Uterus (tissue), 2 donors: ENCODE measurements at regions not wholly inside any gene's neighbourhood (a gene's known extent, or its start where the extent isn't known, plus 50 kb on each side); places are given as distances from the start of the nearest gene placed in this dataset.

Source experiments
- CTCF ChIP-seq, 4 experiments: fragments of 200-600 bp in 2 of 4; fragments of 450-650 bp in 2 of 4; sonication (generic) in 2 of 4; IDR thresholded peaks; one replicate each; pipeline ENCODE4 v1.5.1; 2016 to 2019; ENCODE audit warnings: antibody characterized with exemption in 4 of 4, mild to moderate bottlenecking in 2 of 4, moderate library complexity in 1 of 4
- POLR2A ChIP-seq, 2 donors: fragments of 450-650 bp; IDR thresholded peaks; one replicate each; pipeline ENCODE4 v1.6.1; 2016; ENCODE audit warnings: antibody characterized with exemption in 2 of 2, mild to moderate bottlenecking in 1 of 2, moderate library complexity in 1 of 2

- no peak for TF ChIP-seq CTCF (IDR thresholded peaks at IDR 0.05)
- TF ChIP-seq POLR2A (IDR thresholded peaks at IDR 0.05) = no peak
Observed at GRCh38 chr3:81003008-81003645, 758.3 kb downstream of the GBE1 start.
